Right lung (tissue), 2 donors: ENCODE measurements at regions not wholly inside any gene's neighbourhood (a gene's known extent, or its start where the extent isn't known, plus 50 kb on each side); places are given as distances from the start of the nearest gene placed in this dataset.
A peak's percentile ranks its signal among the peaks of the same experiment; 100 is the strongest.

Experiments
- DNase-seq, 2 donors: peaks; one replicate each; pipeline ENCODE4 v3.0.0-alpha.2; 2013

DNA sequence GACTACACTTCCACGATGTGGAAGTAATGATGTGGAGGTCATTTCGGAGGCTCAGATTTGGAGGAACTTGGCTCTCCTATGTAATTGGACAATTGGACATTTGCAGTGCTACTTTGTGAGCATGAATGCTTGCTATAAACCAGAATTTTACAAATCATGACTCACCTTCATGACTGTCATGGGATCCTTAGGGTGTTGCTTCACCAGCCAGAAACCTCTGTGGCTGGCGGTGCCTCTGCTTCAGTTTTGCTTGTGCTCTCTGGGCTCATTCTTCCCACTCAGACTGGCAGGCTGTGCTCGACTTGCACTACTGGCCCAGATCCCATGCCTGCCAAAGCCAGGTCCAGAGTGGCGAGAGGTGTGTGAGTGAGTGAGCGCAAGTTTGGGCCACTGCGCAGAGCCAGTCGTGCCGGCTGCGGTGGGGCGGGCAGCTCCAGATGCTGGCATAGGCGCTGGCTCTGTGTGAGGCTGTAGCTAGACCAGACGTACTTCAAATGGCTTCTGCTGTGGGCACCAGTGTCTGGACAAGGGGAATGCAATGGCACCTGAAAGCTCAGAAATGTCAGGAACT is 387.8 kb downstream of the AEBP2 start:
- DNase-seq, result no peak

DNA sequence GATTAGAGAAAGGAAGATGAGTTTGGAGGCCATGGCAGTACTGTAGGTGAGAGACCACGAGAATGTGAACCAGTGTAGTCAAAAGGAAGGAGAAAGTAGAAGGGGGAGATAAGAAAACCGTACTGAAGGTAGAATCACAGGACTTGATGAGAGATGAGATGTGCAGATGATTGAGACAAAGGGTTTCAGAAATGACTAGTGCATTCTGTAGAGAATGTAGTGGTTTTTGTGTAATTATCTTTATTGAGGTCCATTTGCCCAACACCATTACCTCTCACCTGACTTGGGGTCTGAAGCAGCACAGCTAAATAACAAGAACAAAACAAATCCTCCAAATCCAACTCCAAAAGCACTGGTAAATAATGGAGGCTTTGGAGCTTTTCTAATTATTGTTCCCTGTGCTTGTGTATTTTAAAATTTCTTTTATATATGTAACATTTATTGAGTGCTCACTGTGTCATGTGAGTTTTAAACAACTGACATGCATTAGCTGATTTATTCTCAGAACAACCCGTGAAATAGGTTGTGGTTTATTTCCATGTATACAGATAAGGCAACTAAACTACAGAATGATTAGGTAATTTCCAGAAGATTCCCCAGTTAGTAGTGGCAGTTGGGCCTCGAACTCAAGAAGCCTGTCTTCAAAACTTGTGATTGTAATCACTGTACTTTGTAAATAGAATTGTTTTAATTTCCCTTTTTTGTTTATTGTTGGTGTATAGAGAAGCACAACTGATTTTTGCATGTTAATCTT is 390.0 kb downstream of the AEBP2 start:
- no peak for DNase-seq

DNA sequence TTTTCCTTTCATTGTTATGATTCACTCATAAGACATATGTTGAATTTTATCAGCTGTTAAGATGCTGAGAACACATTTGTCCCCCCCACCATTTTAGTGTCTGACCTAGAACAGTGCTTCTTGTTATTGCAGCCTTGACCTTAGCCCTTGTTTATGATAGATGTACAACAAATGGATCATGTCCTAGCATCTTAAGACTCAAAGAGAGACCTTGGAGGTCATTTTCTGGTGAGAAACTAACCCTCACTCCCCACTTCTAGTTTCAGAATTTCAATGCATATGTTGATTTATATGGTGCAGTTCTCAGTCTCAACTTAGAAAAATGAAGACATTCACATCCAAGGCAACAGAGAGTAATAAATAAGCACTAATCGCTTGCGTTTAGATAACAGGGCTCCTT is 391.2 kb downstream of the AEBP2 start:
- DNase-seq, result no peak

DNA sequence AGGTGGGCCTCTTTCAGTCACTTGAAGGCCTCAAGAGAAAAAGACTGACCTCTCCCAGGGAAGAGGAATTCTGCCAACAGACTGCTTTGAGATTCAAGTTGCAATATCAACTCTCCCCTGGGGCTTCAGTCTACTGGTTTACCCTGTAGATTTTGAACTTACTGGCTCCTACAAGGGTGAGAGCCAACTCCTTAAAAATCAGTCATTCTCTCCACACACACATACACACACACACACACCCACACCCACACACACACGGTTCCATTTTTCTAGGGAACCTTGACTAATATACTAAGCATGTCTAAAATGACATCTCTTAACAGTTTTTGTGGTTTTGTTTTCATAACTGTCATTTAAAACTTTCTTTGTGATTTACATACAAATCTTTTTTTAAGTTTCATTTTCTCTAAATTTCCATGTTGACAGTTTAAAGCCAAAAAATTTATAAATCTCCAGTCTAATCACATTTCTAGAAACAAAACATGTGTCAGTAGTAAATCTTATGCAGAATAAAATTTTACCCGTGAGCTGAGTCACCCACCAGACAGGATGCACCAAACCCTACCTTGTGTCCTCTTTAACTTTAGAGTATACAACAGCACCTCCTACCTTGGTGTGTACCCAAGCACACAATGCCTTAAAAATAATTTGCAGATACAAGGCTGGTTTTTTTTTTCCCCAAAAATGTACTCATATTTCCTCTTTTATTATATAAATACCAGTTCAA is 394.6 kb downstream of the AEBP2 start:
- no peak for DNase-seq

DNA sequence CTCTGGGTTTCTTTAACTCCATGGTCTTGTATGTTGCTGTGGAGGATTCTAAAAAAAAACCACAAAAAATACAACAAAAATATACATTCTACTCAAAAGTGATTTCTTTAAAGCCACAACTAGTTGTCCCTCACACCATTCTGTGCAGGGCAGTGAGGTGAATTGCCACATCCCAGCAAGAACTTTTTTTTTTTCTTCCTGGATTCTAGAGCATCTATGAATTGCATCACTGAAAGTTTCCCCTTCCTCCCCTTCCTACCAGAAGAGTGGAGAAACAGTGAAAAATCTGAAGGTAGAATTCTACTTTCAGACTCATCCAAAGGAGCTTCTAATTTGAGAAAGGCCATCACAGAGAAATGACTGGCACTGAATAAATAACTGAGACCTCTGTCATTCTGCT is 395.3 kb downstream of the AEBP2 start:
- DNase-seq, result no peak

DNA sequence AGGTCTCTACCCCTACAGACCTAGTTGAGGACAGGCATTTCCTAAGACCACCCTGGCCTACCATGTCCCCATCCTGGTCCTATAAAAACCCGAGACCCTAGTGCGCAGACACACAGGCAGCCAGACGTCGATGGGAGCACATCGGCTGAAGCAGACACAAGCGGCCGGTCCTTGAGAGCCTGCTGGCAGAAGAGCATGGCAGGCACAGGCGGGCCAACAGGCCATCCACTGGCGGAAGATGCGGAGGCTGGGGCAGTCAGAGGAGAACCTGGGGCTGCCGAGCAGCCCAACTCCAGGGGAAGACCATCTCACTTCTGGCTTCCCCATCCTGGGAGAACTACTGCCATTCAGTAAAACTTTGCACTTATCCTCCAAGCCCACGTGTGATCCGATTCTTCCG is 396.8 kb downstream of the AEBP2 start:
- no peak for DNase-seq

DNA sequence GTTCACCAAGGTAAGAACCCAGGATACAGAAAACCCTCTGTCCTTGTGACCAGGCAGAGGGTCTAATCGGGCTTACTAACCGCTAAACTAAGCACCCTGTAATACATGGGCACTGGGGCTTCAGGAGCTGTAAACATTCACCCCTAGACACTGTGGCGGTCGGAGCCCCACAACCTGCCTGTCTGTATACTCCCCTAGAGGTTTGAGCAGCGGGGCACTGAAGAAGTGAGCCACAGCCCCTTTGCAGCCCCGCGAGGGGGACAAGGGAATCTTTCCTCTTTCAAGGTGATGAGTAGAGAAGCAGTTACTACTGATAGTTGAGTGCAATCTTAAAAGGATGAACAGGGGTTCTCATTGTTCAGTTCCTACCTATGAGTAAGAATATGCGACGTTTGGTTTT is 397.2 kb downstream of the AEBP2 start:
- no peak for DNase-seq

DNA sequence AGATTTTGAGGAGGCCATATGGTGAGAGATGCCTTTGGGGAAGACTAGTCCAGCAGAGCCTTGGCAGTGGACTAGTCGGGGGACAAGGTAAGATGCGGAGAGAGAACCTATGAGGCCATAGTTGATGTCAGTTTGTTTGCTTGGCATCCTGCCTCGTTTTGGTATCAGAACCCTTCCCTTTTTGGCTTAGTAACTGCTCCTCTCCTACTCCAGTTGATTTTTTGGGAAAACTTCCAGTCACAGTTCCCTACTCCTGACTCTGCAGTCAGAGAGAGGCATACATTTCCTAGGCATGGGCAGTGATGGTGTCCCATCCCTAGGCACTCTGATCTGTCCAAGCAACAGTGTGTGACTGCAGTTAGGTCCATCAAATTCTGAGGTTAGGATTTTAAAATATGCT is 398.3 kb downstream of the AEBP2 start:
- no peak for DNase-seq

DNA sequence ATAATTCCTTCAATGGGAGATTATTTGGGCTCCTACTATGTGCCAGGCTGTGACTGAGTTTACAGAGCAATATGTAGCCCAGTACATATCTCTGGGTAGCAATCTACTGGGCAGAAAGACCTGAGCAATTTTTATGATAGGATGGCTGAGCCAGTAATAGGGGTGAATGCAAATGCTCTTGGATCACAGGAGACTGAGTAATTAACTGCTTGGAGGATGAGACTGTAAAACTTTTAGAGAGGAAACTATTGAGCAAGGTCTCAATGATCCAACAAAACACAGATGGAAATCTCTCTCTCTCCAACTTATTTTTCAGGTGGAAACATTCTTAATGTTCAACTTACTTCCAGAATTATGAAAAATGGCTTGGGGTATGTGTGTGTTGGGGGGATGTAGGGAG is 402.2 kb downstream of the AEBP2 start:
- DNase-seq, result no peak

DNA sequence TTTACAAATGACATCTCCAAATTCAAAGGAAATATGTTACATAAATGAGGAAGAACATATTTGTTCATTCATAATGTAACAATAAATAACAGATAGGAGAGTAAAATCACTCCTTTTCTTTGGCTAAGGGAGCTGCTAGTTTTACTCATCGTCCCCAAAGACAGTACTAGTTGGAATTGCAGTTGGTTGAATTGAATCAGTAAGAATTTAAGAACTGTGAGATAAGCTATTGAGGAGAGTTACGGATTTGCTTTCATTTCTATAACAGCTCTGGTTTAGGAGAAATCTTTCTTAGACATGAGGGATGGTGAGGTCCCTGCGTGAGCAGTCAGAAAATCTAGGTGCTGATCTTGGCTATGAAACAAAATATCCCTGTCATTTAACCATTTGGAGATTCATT is 402.8 kb downstream of the AEBP2 start:
- DNase-seq, result no peak

DNA sequence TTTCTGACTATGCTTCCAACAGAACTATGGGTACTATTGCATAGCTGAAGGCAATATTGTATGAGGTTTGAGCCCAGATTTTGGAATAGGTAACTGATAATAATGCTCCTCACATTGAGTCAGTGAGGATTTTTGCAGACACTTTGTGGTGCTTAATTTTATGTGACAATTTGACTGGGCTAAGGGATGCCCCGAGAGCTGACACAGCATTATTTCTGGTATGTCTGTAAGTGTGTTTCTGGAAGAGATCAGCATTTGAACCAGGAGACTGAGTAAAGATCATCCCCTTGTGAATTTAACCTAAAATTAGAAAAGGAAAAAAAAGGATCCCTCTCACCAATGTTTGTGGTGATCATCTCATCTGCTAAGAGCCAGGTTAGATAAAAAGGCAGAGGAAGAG is 404.9 kb downstream of the AEBP2 start:
- DNase-seq, result no peak

DNA sequence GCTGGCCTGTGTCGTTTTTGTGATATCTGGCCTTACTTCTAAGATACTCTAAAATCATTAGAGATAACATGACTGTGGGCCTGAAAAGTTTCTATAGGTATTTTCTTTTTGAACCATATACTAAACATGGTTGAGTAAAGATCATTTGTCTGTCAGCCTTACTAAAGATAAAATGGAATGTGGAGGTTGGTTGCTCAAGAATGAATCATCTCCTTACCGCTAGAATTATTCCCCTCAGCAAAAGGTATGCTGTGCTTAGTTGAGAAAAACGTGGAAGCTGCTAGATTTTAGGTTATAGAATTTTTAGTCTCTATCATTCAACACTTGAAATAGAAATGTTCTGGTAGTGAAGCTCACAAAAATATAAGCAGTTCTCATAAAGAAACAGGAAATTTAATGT is 407.3 kb downstream of the AEBP2 start:
- DNase-seq, result no peak

DNA sequence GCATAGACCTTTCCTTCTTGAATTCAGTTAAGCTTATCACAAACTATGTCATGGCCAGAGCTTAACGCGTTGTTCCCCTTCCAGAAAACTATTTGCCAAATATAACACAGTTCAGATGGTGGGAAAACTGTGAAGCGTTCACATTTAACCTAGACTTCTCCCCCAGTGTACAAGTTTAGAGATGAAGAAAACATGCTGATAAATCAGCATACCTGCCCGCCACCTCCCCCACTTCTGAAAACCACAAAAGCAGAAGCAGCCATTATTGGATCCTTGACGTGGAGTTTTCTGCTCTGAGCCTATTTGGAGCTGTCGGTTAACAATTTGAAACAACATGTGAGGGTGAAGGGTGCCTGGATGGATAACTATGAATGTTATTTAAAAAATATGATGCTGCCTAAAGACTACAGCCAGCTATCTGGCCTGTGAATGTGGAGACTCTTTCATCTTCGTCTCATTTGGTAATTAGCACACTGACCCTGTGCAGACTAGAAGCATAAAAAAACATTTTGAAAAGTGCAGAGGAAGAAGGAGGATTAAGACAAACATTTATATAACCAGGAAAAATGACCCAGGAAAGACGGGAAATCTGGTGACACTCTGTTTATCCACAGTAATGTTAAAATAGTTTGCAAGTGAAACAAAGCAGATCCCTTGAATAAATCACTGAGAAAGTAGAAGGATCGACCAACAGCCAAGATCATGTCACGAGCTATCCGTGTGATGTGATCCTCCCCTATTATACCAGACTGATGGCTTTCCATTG is 408.2 kb downstream of the AEBP2 start:
- peak; percentile 51 to 63 for DNase-seq

DNA sequence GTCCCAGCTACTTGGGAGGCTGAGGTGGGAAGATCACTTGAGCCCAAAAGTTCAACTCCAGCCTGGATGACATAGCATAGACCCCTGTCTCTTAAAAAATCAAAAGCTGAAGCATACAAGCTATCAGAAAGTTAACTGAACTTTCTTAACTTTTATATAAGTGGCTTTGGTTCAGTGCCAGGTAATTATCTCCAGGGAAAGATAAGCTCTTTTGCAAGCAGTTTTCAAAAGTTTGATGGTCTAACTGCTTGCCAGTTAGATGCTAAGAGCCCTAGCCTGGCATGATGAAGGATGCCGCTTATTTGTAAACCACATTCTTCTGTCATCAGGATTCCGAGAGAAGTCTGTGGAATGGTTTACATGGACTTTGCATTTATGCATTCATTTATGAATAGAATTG is 409.1 kb downstream of the AEBP2 start:
- peak; percentile 38 to 42 for DNase-seq

DNA sequence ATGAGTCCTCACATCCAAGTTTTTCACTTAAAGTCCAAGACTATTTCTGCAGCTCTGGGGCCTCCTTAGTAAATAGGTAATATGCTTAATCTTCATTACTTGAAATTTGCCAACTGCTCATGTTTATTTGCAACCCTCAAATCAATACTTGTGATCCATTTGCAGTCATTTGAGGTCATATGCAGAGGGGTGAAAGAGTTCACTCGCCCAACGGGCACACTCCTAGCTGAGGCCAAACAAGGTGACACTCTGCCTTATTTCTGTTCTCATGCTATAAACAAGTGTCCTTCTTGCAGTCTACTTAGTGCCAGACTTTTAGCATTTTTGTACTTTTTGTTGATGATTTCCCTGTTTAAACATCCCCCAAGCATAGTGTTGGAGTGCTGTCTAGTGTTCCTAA is 409.9 kb downstream of the AEBP2 start:
- no peak for DNase-seq

DNA sequence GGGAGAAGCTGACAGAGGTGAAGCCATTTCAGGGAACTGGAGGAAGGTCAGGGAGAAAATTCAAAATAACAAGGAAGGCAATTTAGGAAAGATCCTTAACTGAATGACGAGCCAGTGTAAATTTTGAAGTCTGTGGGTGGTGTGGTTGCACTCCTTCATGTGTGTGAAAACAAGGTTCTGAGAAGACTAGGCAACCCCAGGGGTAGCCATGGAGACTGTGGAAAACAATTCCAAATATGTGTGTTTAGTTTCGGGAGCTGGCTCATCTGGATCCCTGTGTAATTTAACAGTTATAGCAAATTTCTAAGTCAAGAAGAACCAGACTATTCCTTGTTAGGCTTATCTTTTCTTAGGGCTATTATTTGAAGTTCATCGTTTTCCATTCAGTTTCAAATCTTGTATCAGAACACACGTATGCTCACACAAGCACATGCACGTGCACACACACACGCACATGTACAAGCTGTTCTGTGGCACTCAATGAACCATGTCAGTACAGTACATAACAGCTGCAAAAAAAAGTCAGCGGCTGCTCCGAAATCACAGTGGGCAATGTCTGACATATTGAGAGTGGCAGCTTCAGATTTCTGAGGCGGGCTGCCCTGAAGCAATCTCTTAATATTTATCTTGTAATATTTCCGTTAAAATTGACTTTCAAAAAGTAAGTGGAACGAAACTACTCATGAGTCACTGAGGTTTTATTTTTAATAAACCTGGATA is 411.2 kb downstream of the AEBP2 start:
- no peak for DNase-seq

DNA sequence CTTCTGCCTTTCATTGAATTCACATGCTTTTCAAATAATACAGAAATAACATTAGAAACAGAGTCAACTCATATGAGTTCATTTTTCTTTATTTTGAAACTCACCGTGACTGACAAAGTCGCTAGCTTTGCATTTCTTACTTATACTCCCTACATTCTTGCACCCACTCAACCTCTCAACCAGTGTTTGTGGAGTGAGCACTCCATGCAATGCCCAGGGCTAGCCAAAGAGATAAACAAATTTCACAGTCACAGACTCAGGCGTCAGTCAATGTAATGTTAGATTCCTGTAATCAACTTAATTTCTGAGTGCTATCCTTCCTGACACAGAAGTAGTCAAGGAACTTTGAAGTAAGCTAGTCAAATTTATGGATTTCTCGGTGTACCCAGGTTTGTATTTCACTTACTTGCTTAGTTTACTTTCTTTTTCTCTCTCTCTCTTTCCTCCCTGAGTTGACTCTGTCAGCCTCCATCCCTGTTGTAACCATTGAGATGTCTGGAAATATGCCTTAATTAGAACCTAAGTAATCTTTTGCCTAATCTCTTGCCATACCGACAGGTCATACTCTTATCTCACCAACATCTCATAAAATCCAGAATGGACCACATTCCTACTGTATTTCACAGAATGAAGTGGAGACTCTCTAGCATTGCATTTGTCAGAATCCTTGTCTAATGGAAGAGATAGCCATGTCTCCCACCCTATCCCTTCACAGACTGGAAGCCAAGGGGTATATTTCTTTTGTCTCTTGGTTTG is 413.0 kb downstream of the AEBP2 start:
- DNase-seq, result no peak

DNA sequence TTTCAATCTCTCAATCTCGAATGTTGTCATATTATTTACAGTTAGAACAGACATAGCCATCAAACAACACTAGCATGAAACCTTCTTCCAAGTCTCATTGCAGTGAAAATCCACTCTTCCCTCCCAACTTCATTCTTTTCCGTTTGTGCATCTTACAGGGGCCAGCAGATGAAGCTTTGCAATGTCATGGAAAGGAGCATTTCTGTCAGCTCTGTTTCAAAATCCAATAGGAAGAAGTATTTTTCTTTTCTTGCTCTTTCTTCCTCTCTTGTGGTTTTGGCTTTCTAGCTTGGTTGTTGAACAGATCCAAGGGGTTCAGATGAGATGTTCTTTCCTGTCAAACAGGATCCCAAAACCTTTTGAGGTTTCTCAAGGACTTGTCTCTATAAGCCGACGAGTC is 416.6 kb downstream of the AEBP2 start:
- no peak for DNase-seq

DNA sequence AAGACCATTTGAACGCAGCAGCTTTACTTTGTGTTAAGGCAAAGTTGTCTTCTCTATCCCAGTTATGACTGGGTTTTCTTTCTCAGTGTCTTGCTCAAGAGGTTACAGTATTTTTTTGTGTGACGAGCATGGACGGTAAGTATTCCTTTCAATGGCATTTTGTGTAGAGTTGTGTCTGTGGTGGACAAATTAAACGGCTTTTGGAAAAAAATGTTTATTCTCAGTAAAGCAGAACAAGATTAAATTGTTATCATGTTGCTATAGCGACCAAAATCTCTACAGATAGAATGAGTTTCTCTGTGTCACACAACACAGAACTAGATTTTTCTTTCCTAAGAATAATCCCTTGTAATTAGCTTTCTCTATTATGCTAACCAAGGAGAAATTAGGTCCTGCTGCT is 417.1 kb downstream of the AEBP2 start:
- DNase-seq, result peak; percentile 37 to 45

DNA sequence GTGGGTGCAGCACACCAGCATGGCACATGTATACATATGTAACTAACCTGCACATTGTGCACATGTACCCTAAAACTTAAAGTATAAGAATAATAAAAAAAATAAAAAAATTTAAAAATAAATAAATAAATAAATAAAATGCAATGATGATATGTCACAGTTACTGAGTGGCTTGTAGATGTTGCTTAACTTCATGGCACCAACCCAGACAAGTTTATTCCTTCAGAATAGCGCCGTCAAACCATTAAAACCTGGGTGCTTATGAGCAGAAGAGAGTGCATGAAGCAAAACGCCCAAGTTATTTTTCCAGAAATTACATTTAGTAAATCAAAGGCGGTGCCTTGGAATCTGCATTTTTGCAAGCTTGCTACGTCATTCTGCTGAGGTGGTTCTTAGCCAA is 417.9 kb downstream of the AEBP2 start:
- no peak for DNase-seq

DNA sequence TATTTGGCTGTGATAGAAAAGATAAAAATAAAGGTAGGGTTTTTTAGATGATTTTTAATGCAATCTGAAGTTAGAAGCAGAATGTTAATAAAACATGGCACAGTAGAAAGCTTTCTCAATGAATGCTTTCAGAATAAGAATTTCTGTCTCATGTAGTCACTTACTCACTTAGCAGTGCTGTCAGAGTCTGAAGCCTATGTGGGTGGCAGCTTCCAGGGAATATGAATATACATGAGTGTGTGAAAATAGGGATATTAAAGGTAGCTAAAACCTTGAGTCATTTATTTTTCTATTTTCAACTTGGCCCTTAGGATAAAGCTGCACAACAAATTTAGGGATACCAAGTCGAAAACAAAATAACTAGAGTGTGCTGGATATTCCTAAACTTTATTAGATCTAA is 427.9 kb downstream of the AEBP2 start:
- DNase-seq, result no peak
